CD4-positive, alpha-beta T cell treated with Interferon gamma for 1 hour (primary cell): ENCODE measurements at regions not wholly inside any gene's neighbourhood (a gene's known extent, or its start where the extent isn't known, plus 50 kb on each side); places are given as distances from the start of the nearest gene placed in this dataset.
"Not testable (repeated sequence)": the region's sequence is repeated elsewhere in the genome, so short reads cannot be mapped to it uniquely, and the experiment has no call there.

Source experiments
- DNase-seq: peaks from one replicate; pipeline ENCODE4 v3.0.0-alpha.2; 2020

- no peak for DNase-seq
These were observed 100.9 kb downstream of the NAV1 start for GRCh38 chr1:201639826-201640225.

- DNase-seq: no peak
These were observed 101.7 kb downstream of the NAV1 start for GRCh38 chr1:201640624-201641023.

GRCh38 chr1:201641524-201642253 lies 102.8 kb downstream of the NAV1 start:
- no peak for DNase-seq

GRCh38 chr1:201643835-201644104 lies 104.8 kb downstream of the NAV1 start:
- no peak for DNase-seq

- DNase-seq: no peak
These were observed 105.3 kb downstream of the NAV1 start for GRCh38 chr1:201644197-201644596.

- DNase-seq: not testable (repeated sequence)
These were observed 106.1 kb downstream of the NAV1 start for GRCh38 chr1:201645000-201645399.

GRCh38 chr1:201645956-201646355 lies 107.0 kb downstream of the NAV1 start:
- no peak for DNase-seq

- no peak for DNase-seq
These were observed 107.6 kb downstream of the NAV1 start for GRCh38 chr1:201646411-201647022.

- no peak for DNase-seq
These were observed 108.2 kb downstream of the NAV1 start for GRCh38 chr1:201647094-201647493.

GRCh38 chr1:201647722-201648065 lies 108.8 kb downstream of the NAV1 start:
- DNase-seq: no peak

GRCh38 chr1:201648066-201648906 lies 109.4 kb downstream of the NAV1 start:
- DNase-seq: no peak

- DNase-seq: no peak
These were observed 110.2 kb downstream of the NAV1 start for GRCh38 chr1:201648907-201649721.

GRCh38 chr1:201649761-201650622 lies 111.1 kb downstream of the NAV1 start:
- DNase-seq: no peak

- DNase-seq: no peak
These were observed 111.7 kb downstream of the NAV1 start for GRCh38 chr1:201650623-201650933.

GRCh38 chr1:201652181-201652580 lies 113.3 kb downstream of the NAV1 start:
- DNase-seq: no peak

- DNase-seq: no peak
These were observed 114.3 kb downstream of the NAV1 start for GRCh38 chr1:201653233-201653632.

- DNase-seq: no peak
These were observed 115.0 kb downstream of the NAV1 start for GRCh38 chr1:201653883-201654282.

GRCh38 chr1:201655243-201655642 lies 116.3 kb downstream of the NAV1 start:
- no peak for DNase-seq

- no peak for DNase-seq
These were observed 117.0 kb downstream of the NAV1 start for GRCh38 chr1:201655910-201656309.

GRCh38 chr1:201656311-201657032 lies 117.5 kb downstream of the NAV1 start:
- no peak for DNase-seq

GRCh38 chr1:201659572-201659971 lies 120.6 kb downstream of the NAV1 start:
- no peak for DNase-seq
